GM23338 (cell line): ENCODE measurements at regions not wholly inside any gene's neighbourhood (a gene's known extent, or its start where the extent isn't known, plus 50 kb on each side); places are given as distances from the start of the nearest gene placed in this dataset.

ENCODE experiments used
- ATAC-seq: fragments of 200-7000 bp; cut with Tn5 transposase; 3 replicates; pipeline ENCODE4 v1.9.1; 2020
- DNase-seq: peaks from one replicate; pipeline ENCODE4 v3.0.0-alpha.2; 2015; ENCODE audit warnings: low spot score
- H2AFZ ChIP-seq: fragments of 200-600 bp; sonication (generic); 2 replicates; pipeline ENCODE4 v1.8.0; 2016; ENCODE audit warnings: antibody characterized with exemption, mild to moderate bottlenecking, moderate library complexity
- H3F3A ChIP-seq: fragments of 200-600 bp; sonication (generic); replicated peaks from 2 replicates; pipeline ENCODE4 v1.8.0; 2017; ENCODE audit warnings: antibody characterized with exemption, mixed run types, low read depth
- H3K27ac ChIP-seq: fragments of 200-600 bp; sonication (generic); 2 replicates; pipeline ENCODE4 v1.6.1; 2016; ENCODE audit warnings: low read depth
- H3K27me3 ChIP-seq: fragments of 200-600 bp; sonication (generic); 2 replicates; pipeline ENCODE4 v1.8.0; 2016; ENCODE audit warnings: mild to moderate bottlenecking, mixed run types, moderate library complexity; ENCODE audit not compliant: insufficient read depth
- H3K36me3 ChIP-seq: fragments of 200-600 bp; sonication (generic); 2 replicates; pipeline ENCODE4 v1.8.0; 2016; ENCODE audit warnings: mild to moderate bottlenecking; ENCODE audit not compliant: insufficient read depth
- H3K4me1 ChIP-seq: fragments of 200-600 bp; sonication (generic); 2 replicates; pipeline ENCODE4 v1.8.0; 2016; ENCODE audit warnings: mild to moderate bottlenecking, moderate library complexity; ENCODE audit not compliant: insufficient read depth
- H3K4me2 ChIP-seq: fragments of 200-600 bp; sonication (generic); 2 replicates; pipeline ENCODE4 v1.7.1; 2017; ENCODE audit warnings: mixed run types
- H3K4me3 ChIP-seq: fragments of 200-600 bp; sonication (generic); 2 replicates; pipeline ENCODE4 v1.6.1; 2016; ENCODE audit warnings: mixed run types
- H3K79me2 ChIP-seq: fragments of 200-600 bp; sonication (generic); replicated peaks from 2 replicates; pipeline ENCODE4 v1.8.0; 2017; ENCODE audit warnings: mild to moderate bottlenecking; ENCODE audit not compliant: insufficient read depth
- H3K9me2 ChIP-seq: fragments of 200-600 bp; sonication (generic); 2 replicates; pipeline ENCODE4 v1.8.0; 2017; ENCODE audit not compliant: insufficient read depth
- H4K20me1 ChIP-seq: fragments of 200-600 bp; sonication (generic); replicated peaks from 2 replicates; pipeline ENCODE4 v1.8.0; 2017; ENCODE audit warnings: mild to moderate bottlenecking; ENCODE audit not compliant: insufficient read depth
- H3K27ac Mint-ChIP-seq: 2 replicates; pipeline ENCODE4 v1.8.0; 2020; ENCODE audit warnings: inconsistent platforms, mild to moderate bottlenecking, moderate library complexity, mixed read lengths
- H3K27me3 Mint-ChIP-seq: 3 replicates; pipeline ENCODE4 v1.8.0; 2022; ENCODE audit warnings: low read depth, mild to moderate bottlenecking, moderate library complexity, mixed read lengths, inconsistent platforms; ENCODE audit not compliant: insufficient read depth, poor library complexity
- H3K36me3 Mint-ChIP-seq: 3 replicates; pipeline ENCODE4 v1.8.0; 2021; ENCODE audit warnings: low read depth, mild to moderate bottlenecking, inconsistent platforms, moderate library complexity, mixed read lengths
- H3K4me1 Mint-ChIP-seq: 3 replicates; pipeline ENCODE4 v1.8.0; 2020; ENCODE audit warnings: mild to moderate bottlenecking, inconsistent platforms, mixed read lengths
- H3K4me3 Mint-ChIP-seq: 3 replicates; pipeline ENCODE4 v1.8.0; 2021; ENCODE audit warnings: moderate library complexity, mild to moderate bottlenecking, inconsistent platforms, mixed read lengths
- H3K9me3 Mint-ChIP-seq: 3 replicates; pipeline ENCODE4 v1.8.0; 2020; ENCODE audit warnings: moderate library complexity, mild to moderate bottlenecking, inconsistent platforms, mixed read lengths
- CREB1 ChIP-seq: fragments of 250-450 bp; sonication (Bioruptor Pico); IDR thresholded peaks from 2 replicates; pipeline ENCODE4 v1.5.0; 2020; ENCODE audit warnings: low read depth, mild to moderate bottlenecking, moderate library complexity
- EZH2 ChIP-seq: fragments of 200-600 bp; sonication (generic); IDR thresholded peaks from one replicate; pipeline ENCODE4 v1.8.0; 2017; ENCODE audit warnings: antibody characterized with exemption, mild to moderate bottlenecking, low read depth; ENCODE audit not compliant: unreplicated experiment
- EZH2phosphoT487 ChIP-seq: fragments of 200-600 bp; sonication (generic); IDR thresholded peaks from one replicate; pipeline ENCODE4 v1.8.1; 2018; ENCODE audit warnings: antibody characterized with exemption; ENCODE audit not compliant: unreplicated experiment
- JUNB ChIP-seq: IDR thresholded peaks from one replicate; pipeline ENCODE4 v1.6.1; 2016; ENCODE audit warnings: antibody characterized with exemption; ENCODE audit not compliant: unreplicated experiment
- NANOG ChIP-seq: IDR thresholded peaks from 2 replicates; pipeline ENCODE4 v1.6.1; 2016; ENCODE audit warnings: antibody characterized with exemption, borderline replicate concordance
- POLR2AphosphoS5 ChIP-seq: IDR thresholded peaks from 2 replicates; pipeline ENCODE4 v1.6.1; 2016; ENCODE audit warnings: antibody characterized with exemption, low read depth
- STAT1 ChIP-seq: IDR thresholded peaks from one replicate; pipeline ENCODE4 v1.6.1; 2016; ENCODE audit warnings: antibody characterized with exemption; ENCODE audit not compliant: unreplicated experiment
- ZNF114 ChIP-seq: fragments of 250-450 bp; sonication (Bioruptor Pico); IDR thresholded peaks from 2 replicates; pipeline ENCODE4 v1.5.0; 2020; ENCODE audit warnings: mild to moderate bottlenecking, moderate library complexity
- ZNF331 ChIP-seq: fragments of 250-450 bp; sonication (Bioruptor Pico); IDR thresholded peaks from 2 replicates; pipeline ENCODE4 v1.5.0; 2020; ENCODE audit warnings: low read depth, mild to moderate bottlenecking, moderate library complexity
- TF ChIP-seq, protein P1 (sequence below): fragments of 250-450 bp; sonication (Bioruptor Pico); IDR thresholded peaks from 2 replicates; pipeline ENCODE4 v1.5.0; 2020; ENCODE audit warnings: mild to moderate bottlenecking, moderate library complexity
- TF ChIP-seq, protein P2 (sequence below), 2 experiments: fragments of 200-600 bp in 1 of 2; sonication (generic) in 1 of 2; conservative IDR thresholded peaks; 2 replicates each; pipeline versions ENCODE4 v1.5.1 to v1.6.1; 2016 to 2017; ENCODE audit warnings: antibody characterized with exemption in 2 of 2, low read depth in 2 of 2, mild to moderate bottlenecking in 2 of 2, moderate library complexity in 1 of 2
- TF ChIP-seq, protein P3 (sequence below): IDR thresholded peaks from 2 replicates; pipeline ENCODE4 v1.6.1; 2016; ENCODE audit warnings: antibody characterized with exemption
- TF ChIP-seq, protein P4 (sequence below): IDR thresholded peaks from one replicate; pipeline ENCODE4 v1.6.1; 2018; ENCODE audit warnings: antibody characterized with exemption; ENCODE audit not compliant: unreplicated experiment

DNA sequence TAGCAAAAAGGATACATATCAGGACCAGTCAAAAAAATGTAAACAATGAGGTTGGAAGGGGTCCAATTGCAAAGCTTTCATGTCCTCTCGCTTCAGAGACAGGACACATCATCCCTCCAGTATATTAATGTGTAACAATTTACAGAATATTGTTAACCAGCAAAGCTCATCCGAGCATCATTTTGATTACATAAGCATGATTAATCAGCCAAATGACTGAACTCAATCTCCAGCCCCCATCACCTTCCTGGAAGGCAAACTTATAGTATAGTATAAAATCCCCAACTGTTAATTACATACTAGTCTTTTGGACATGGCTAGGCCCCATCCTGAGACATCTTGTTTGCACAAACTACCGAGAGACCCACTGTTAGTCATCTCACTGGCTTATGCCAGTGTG is 77.6 kb upstream of the TRAM1L1 start:
- H3K36me3 ChIP-seq = no peaks in the 10 kb centered on the region
- DNase-seq (no peak), ATAC-seq (no peak)
- H3K4me3 Mint-ChIP-seq = no peak overlapping the region
- H3K36me3 Mint-ChIP-seq = no peaks in the 10 kb centered on the region
- no peaks in the 10 kb centered on the region for H3K27me3 ChIP-seq
- no peaks in the 10 kb centered on the region for H3K9me2 ChIP-seq
- H3K27me3 Mint-ChIP-seq = no peaks in the 10 kb centered on the region
- no peak overlapping the region for H3K4me3 ChIP-seq
- H3K4me1 ChIP-seq = no peaks in the 10 kb centered on the region
- no peaks in the 10 kb centered on the region for H3K79me2 ChIP-seq
- no peak overlapping the region for H3K27ac Mint-ChIP-seq
- no peak overlapping the region for H2AFZ ChIP-seq
- H4K20me1 ChIP-seq = no peaks in the 10 kb centered on the region
- no peak overlapping the region for H3K4me2 ChIP-seq
- TF ChIP-seq EZH2phosphoT487 (no peak), STAT1 (no peak), CREB1 (no peak), EZH2 (no peak), POLR2AphosphoS5 (no peak), NANOG (no peak), JUNB (no peak), ZNF114 (no peak), ZNF331 (no peak)
- TF ChIP-seq, protein P1, sequence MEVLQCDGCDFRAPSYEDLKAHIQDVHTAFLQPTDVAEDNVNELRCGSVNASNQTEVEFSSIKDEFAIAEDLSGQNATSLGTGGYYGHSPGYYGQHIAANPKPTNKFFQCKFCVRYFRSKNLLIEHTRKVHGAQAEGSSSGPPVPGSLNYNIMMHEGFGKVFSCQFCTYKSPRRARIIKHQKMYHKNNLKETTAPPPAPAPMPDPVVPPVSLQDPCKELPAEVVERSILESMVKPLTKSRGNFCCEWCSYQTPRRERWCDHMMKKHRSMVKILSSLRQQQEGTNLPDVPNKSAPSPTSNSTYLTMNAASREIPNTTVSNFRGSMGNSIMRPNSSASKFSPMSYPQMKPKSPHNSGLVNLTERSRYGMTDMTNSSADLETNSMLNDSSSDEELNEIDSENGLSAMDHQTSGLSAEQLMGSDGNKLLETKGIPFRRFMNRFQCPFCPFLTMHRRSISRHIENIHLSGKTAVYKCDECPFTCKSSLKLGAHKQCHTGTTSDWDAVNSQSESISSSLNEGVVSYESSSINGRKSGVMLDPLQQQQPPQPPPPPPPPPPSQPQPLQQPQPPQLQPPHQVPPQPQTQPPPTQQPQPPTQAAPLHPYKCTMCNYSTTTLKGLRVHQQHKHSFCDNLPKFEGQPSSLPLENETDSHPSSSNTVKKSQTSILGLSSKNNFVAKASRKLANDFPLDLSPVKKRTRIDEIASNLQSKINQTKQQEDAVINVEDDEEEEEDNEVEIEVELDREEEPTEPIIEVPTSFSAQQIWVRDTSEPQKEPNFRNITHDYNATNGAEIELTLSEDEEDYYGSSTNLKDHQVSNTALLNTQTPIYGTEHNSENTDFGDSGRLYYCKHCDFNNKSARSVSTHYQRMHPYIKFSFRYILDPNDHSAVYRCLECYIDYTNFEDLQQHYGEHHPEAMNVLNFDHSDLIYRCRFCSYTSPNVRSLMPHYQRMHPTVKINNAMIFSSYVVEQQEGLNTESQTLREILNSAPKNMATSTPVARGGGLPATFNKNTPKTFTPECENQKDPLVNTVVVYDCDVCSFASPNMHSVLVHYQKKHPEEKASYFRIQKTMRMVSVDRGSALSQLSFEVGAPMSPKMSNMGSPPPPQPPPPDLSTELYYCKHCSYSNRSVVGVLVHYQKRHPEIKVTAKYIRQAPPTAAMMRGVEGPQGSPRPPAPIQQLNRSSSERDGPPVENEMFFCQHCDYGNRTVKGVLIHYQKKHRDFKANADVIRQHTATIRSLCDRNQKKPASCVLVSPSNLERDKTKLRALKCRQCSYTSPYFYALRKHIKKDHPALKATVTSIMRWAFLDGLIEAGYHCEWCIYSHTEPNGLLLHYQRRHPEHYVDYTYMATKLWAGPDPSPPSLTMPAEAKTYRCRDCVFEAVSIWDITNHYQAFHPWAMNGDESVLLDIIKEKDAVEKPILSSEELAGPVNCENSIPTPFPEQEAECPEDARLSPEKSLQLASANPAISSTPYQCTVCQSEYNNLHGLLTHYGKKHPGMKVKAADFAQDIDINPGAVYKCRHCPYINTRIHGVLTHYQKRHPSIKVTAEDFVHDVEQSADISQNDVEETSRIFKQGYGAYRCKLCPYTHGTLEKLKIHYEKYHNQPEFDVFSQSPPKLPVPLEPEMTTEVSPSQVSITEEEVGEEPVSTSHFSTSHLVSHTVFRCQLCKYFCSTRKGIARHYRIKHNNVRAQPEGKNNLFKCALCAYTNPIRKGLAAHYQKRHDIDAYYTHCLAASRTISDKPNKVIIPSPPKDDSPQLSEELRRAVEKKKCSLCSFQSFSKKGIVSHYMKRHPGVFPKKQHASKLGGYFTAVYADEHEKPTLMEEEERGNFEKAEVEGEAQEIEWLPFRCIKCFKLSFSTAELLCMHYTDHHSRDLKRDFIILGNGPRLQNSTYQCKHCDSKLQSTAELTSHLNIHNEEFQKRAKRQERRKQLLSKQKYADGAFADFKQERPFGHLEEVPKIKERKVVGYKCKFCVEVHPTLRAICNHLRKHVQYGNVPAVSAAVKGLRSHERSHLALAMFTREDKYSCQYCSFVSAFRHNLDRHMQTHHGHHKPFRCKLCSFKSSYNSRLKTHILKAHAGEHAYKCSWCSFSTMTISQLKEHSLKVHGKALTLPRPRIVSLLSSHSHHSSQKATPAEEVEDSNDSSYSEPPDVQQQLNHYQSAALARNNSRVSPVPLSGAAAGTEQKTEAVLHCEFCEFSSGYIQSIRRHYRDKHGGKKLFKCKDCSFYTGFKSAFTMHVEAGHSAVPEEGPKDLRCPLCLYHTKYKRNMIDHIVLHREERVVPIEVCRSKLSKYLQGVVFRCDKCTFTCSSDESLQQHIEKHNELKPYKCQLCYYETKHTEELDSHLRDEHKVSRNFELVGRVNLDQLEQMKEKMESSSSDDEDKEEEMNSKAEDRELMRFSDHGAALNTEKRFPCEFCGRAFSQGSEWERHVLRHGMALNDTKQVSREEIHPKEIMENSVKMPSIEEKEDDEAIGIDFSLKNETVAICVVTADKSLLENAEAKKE (CRISPR knock-in tag) = no peak
- TF ChIP-seq, protein P2, sequence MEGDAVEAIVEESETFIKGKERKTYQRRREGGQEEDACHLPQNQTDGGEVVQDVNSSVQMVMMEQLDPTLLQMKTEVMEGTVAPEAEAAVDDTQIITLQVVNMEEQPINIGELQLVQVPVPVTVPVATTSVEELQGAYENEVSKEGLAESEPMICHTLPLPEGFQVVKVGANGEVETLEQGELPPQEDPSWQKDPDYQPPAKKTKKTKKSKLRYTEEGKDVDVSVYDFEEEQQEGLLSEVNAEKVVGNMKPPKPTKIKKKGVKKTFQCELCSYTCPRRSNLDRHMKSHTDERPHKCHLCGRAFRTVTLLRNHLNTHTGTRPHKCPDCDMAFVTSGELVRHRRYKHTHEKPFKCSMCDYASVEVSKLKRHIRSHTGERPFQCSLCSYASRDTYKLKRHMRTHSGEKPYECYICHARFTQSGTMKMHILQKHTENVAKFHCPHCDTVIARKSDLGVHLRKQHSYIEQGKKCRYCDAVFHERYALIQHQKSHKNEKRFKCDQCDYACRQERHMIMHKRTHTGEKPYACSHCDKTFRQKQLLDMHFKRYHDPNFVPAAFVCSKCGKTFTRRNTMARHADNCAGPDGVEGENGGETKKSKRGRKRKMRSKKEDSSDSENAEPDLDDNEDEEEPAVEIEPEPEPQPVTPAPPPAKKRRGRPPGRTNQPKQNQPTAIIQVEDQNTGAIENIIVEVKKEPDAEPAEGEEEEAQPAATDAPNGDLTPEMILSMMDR (conservative IDR thresholded peaks at IDR 0.05; ENCODE audit: low read depth in 2 of 2) = no peak
- TF ChIP-seq, protein P3, sequence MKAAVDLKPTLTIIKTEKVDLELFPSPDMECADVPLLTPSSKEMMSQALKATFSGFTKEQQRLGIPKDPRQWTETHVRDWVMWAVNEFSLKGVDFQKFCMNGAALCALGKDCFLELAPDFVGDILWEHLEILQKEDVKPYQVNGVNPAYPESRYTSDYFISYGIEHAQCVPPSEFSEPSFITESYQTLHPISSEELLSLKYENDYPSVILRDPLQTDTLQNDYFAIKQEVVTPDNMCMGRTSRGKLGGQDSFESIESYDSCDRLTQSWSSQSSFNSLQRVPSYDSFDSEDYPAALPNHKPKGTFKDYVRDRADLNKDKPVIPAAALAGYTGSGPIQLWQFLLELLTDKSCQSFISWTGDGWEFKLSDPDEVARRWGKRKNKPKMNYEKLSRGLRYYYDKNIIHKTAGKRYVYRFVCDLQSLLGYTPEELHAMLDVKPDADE = no peak
- TF ChIP-seq, protein P4, sequence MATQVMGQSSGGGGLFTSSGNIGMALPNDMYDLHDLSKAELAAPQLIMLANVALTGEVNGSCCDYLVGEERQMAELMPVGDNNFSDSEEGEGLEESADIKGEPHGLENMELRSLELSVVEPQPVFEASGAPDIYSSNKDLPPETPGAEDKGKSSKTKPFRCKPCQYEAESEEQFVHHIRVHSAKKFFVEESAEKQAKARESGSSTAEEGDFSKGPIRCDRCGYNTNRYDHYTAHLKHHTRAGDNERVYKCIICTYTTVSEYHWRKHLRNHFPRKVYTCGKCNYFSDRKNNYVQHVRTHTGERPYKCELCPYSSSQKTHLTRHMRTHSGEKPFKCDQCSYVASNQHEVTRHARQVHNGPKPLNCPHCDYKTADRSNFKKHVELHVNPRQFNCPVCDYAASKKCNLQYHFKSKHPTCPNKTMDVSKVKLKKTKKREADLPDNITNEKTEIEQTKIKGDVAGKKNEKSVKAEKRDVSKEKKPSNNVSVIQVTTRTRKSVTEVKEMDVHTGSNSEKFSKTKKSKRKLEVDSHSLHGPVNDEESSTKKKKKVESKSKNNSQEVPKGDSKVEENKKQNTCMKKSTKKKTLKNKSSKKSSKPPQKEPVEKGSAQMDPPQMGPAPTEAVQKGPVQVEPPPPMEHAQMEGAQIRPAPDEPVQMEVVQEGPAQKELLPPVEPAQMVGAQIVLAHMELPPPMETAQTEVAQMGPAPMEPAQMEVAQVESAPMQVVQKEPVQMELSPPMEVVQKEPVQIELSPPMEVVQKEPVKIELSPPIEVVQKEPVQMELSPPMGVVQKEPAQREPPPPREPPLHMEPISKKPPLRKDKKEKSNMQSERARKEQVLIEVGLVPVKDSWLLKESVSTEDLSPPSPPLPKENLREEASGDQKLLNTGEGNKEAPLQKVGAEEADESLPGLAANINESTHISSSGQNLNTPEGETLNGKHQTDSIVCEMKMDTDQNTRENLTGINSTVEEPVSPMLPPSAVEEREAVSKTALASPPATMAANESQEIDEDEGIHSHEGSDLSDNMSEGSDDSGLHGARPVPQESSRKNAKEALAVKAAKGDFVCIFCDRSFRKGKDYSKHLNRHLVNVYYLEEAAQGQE = no peak
- no peaks in the 10 kb centered on the region for H3F3A ChIP-seq
- H3K27ac ChIP-seq = no peak overlapping the region
- no peaks in the 10 kb centered on the region for H3K9me3 Mint-ChIP-seq
- no peaks in the 10 kb centered on the region for H3K4me1 Mint-ChIP-seq
